OCI-LY1 (cell line): ENCODE measurements at regions not wholly inside any gene's neighbourhood (a gene's known extent, or its start where the extent isn't known, plus 50 kb on each side); places are given as distances from the start of the nearest gene placed in this dataset.

Experiments
- CTCF ChIP-seq: fragments of 200-600 bp; sonication (generic), shearing (Covaris generic); IDR thresholded peaks from 2 replicates; pipeline ENCODE4 v1.5.1; 2017; ENCODE audit warnings: mild to moderate bottlenecking, antibody characterized with exemption, low read length, moderate library complexity, mixed read lengths
- EZH2 ChIP-seq: fragments of 200-600 bp; sonication (generic), shearing (Covaris generic); IDR thresholded peaks from 2 replicates; pipeline ENCODE4 v1.8.0; 2017; ENCODE audit warnings: borderline replicate concordance, mixed run types, mild to moderate bottlenecking, antibody characterized with exemption, low read length, moderate library complexity, mixed read lengths

GRCh38 chr13:31631071-31631470, 108.3 kb upstream of the RXFP2 start:
- TF ChIP-seq CTCF = no peak
- TF ChIP-seq EZH2 = no peak
